RWPE2 (cell line): ENCODE measurements at regions not wholly inside any gene's neighbourhood (a gene's known extent, or its start where the extent isn't known, plus 50 kb on each side); places are given as distances from the start of the nearest gene placed in this dataset.

ENCODE experiments used
- ATAC-seq: fragments of 200-7000 bp; cut with Tn5 transposase; 3 replicates; pipeline ENCODE4 v1.9.1; 2021; ENCODE audit warnings: low read depth
- DNase-seq: peaks from one replicate; pipeline ENCODE4 v3.0.0-alpha.2; 2020; ENCODE audit warnings: low spot score
- H3K27ac ChIP-seq: fragments of 450-650 bp; 2 replicates; pipeline ENCODE4 v1.5.1; 2017; ENCODE audit warnings: mild to moderate bottlenecking; ENCODE audit not compliant: poor library complexity, severe bottlenecking
- H3K27me3 ChIP-seq: fragments of 250-450 bp; sonication (Bioruptor Pico); 2 replicates; pipeline ENCODE4 v1.5.1; 2021; ENCODE audit warnings: mild to moderate bottlenecking, moderate library complexity; ENCODE audit not compliant: insufficient read depth, poor library complexity, severe bottlenecking
- H3K36me3 ChIP-seq: fragments of 250-450 bp; sonication (Bioruptor Pico); 2 replicates; pipeline ENCODE4 v1.5.1; 2020; ENCODE audit warnings: low read depth, mild to moderate bottlenecking, moderate library complexity
- H3K4me1 ChIP-seq: fragments of 250-450 bp; sonication (Bioruptor Pico); 2 replicates; pipeline ENCODE4 v1.5.1; 2021; ENCODE audit warnings: mild to moderate bottlenecking, moderate library complexity; ENCODE audit not compliant: insufficient read depth, poor library complexity, severe bottlenecking
- H3K4me3 ChIP-seq: fragments of 250-450 bp; sonication (Bioruptor Pico); 2 replicates; pipeline ENCODE4 v1.5.1; 2021; ENCODE audit warnings: mild to moderate bottlenecking, moderate library complexity; ENCODE audit not compliant: severe bottlenecking
- H3K9me3 ChIP-seq: fragments of 250-450 bp; sonication (Bioruptor Pico); 2 replicates; pipeline ENCODE4 v1.5.1; 2021; ENCODE audit warnings: mild to moderate bottlenecking, moderate library complexity; ENCODE audit not compliant: severe bottlenecking
- CTCF ChIP-seq: fragments of 450-650 bp; IDR thresholded peaks from one replicate; pipeline ENCODE4 v1.5.1; 2017; ENCODE audit warnings: mild to moderate bottlenecking, moderate library complexity; ENCODE audit not compliant: poor library complexity, severe bottlenecking

DNA sequence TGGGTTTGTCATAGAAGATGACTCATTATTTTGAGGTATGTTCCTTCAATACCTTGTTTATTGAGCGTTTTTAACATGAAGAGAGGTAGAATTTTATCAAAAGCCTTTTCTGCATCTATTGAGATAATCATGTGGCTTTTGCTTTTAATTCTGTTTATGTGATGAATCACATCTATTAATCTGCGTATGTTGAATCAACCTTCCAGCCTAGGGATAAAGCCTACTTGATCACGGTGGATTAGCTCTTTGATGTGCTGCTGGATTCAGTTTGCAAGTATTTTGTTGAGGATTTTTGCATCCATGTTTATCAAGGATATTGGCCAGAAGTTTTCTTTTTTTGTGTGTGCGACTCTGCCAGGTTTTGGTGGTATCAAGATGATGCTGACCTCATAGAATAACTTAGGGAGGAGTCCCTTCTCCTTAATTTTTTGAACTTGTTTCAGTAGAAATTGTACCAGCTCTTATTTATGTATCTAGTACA, 602.6 kb downstream of the SNAPC1 start:
- Histone ChIP-seq H3K27me3 (no peaks in the 10 kb centered on the region), H3K4me3 (no peak overlapping the region), H3K36me3 (no peaks in the 10 kb centered on the region), H3K9me3 (no peaks in the 10 kb centered on the region), H3K27ac (no peak overlapping the region), H3K4me1 (no peaks in the 10 kb centered on the region)
- TF ChIP-seq CTCF: no peak
- DNase-seq: no peak
- ATAC-seq: no peak

- no peak for TF ChIP-seq CTCF
- DNase-seq: no peak
Observed at GRCh38 chr14:62369919-62370560, 607.8 kb downstream of the SNAPC1 start.

GRCh38 chr14:62373944-62374343, 611.7 kb downstream of the SNAPC1 start:
- Histone ChIP-seq H3K4me1 (no peaks in the 10 kb centered on the region), H3K27me3 (no peaks in the 10 kb centered on the region), H3K27ac (no peak overlapping the region), H3K4me3 (no peak overlapping the region), H3K9me3 (no peaks in the 10 kb centered on the region), H3K36me3 (no peaks in the 10 kb centered on the region)
- TF ChIP-seq CTCF: no peak
- DNase-seq (no peak), ATAC-seq (peak; percentile 71)

More at GRCh38 chr14:62369919-62370560, 607.8 kb downstream of the SNAPC1 start:
- Histone ChIP-seq H3K36me3 (no peaks in the 10 kb centered on the region), H3K4me1 (no peaks in the 10 kb centered on the region), H3K27ac (no peak overlapping the region), H3K27me3 (no peaks in the 10 kb centered on the region), H3K4me3 (no peak overlapping the region), H3K9me3 (no peaks in the 10 kb centered on the region)
- ATAC-seq: no peak

DNA sequence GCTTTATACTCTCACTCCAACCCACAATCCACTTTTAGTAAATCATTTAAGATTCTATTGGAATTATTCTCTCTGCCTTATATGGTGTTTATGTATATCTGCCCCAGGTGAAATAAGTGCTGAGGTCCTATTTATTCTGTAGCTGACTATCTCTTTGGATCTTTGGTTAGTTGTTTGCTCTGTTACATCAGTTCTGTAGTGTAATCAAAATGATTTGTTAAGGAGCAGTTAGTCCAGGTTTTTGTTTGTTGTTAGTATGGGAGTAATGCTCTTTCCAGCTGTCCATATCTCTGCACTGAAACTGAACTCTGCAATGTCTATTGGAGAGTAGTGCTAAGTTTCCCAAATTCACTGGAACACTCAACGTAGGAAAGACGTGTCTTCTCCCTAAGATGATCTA, 615.8 kb downstream of the SNAPC1 start:
- ATAC-seq (no peak), DNase-seq (no peak)
- Histone ChIP-seq H3K27me3 (no peaks in the 10 kb centered on the region), H3K4me1 (no peaks in the 10 kb centered on the region), H3K4me3 (no peak overlapping the region), H3K9me3 (no peaks in the 10 kb centered on the region), H3K36me3 (no peaks in the 10 kb centered on the region), H3K27ac (no peak overlapping the region)
- TF ChIP-seq CTCF: no peak

DNA sequence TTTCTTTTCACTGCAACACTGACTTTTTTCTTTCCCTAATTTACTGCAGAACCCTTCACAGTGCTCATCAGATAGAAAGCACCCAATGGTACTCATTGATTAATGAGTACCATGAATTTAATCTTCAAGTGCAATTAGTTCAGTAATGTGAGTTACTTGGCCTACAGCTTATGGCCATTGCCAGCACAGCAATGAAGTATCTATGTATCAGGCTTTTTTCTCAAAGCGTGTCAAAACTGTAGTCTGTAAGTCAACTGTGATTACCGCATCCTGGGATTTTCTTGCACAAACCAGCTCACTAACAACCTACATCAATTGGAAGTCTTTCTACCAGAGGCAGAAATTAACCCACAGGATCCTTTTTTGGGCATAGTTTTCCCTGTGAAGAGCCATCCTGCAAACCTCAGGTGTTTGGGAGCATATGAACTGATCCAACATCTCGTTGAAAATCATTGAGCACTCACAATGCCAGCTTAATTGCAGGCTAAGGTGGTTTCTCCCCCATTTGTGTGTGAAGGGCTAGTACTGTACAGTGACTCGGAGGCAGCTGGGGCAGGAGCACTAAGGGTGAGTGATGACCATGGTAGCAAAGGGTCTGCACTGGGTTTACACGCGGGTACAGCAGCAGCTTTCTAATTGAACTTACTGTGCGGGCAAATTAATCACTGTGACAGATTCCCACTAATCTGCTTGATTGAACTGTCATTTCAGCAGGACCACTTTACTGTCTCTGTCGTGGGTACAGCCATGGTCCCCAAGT, 619.3 kb downstream of the SNAPC1 start:
- DNase-seq (no peak), ATAC-seq (no peak)
- H3K4me3 ChIP-seq: no peak overlapping the region
- no peak for TF ChIP-seq CTCF
- peaks cover 2% of the 10 kb centered on the region for H3K9me3 ChIP-seq
- no peak overlapping the region for H3K27ac ChIP-seq
- no peaks in the 10 kb centered on the region for H3K36me3 ChIP-seq
- H3K4me1 ChIP-seq: no peaks in the 10 kb centered on the region
- H3K27me3 ChIP-seq: no peaks in the 10 kb centered on the region
